Neural progenitor cell (in vitro differentiated cells): ENCODE measurements at regions not wholly inside any gene's neighbourhood (a gene's known extent, or its start where the extent isn't known, plus 50 kb on each side); places are given as distances from the start of the nearest gene placed in this dataset.

ENCODE experiments used
- EZH2 ChIP-seq: fragments of 200-600 bp; sonication (generic); IDR thresholded peaks from 2 replicates; pipeline ENCODE4 v1.6.1; 2017; ENCODE audit warnings: antibody characterized with exemption, mild to moderate bottlenecking, moderate library complexity
- TF ChIP-seq, protein P1 (sequence below): fragments of 200-600 bp; sonication (generic); IDR thresholded peaks from 2 replicates; pipeline ENCODE4 v1.5.1; 2017; ENCODE audit warnings: antibody characterized with exemption, mild to moderate bottlenecking

DNA sequence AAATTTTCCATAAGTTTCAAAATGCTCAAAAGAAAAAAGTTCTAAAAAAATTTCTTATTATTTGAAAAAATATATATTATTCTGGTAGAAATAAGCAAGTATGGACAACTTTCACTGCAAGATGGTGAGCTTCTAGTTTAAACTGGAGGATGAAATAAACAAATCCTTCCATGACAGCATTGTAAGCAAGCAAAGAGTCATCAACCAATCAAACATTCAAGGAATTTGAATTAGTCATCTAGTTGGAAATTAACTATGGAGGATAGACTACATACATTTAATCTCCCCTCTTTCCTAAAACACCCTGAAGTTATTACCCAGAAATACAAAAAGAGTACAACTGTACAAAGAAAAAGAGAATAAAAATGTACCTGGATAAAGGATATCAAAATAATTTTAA is 51.0 kb upstream of the IRX5 start:
- TF ChIP-seq, protein P1, sequence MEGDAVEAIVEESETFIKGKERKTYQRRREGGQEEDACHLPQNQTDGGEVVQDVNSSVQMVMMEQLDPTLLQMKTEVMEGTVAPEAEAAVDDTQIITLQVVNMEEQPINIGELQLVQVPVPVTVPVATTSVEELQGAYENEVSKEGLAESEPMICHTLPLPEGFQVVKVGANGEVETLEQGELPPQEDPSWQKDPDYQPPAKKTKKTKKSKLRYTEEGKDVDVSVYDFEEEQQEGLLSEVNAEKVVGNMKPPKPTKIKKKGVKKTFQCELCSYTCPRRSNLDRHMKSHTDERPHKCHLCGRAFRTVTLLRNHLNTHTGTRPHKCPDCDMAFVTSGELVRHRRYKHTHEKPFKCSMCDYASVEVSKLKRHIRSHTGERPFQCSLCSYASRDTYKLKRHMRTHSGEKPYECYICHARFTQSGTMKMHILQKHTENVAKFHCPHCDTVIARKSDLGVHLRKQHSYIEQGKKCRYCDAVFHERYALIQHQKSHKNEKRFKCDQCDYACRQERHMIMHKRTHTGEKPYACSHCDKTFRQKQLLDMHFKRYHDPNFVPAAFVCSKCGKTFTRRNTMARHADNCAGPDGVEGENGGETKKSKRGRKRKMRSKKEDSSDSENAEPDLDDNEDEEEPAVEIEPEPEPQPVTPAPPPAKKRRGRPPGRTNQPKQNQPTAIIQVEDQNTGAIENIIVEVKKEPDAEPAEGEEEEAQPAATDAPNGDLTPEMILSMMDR = no peak
- TF ChIP-seq EZH2 = no peak
